Hepatocyte (in vitro differentiated cells): ENCODE measurements at regions not wholly inside any gene's neighbourhood (a gene's known extent, or its start where the extent isn't known, plus 50 kb on each side); places are given as distances from the start of the nearest gene placed in this dataset.

Experiments used
- CTCF ChIP-seq: fragments of 200-600 bp; sonication (generic); IDR thresholded peaks from 2 replicates; pipeline ENCODE4 v1.5.1; 2016; ENCODE audit warnings: antibody characterized with exemption, mild to moderate bottlenecking; ENCODE audit not compliant: poor library complexity
- EZH2 ChIP-seq: fragments of 200-600 bp; sonication (generic); IDR thresholded peaks from 2 replicates; pipeline ENCODE4 v1.6.1; 2016; ENCODE audit warnings: antibody characterized with exemption, mild to moderate bottlenecking, borderline replicate concordance
- EZH2phosphoT487 ChIP-seq: fragments of 200-600 bp; sonication (generic); IDR thresholded peaks from one replicate; pipeline ENCODE4 v1.6.1; 2018; ENCODE audit warnings: antibody characterized with exemption, mild to moderate bottlenecking, low read depth, moderate library complexity; ENCODE audit not compliant: unreplicated experiment, severe bottlenecking

GRCh38 chr16:5364186-5364585, 266.6 kb upstream of the EEF2KMT start:
- no peak for TF ChIP-seq CTCF
- TF ChIP-seq EZH2: no peak
- no peak for TF ChIP-seq EZH2phosphoT487
